Colonic mucosa (tissue), 4 donors: ENCODE measurements at regions not wholly inside any gene's neighbourhood (a gene's known extent, or its start where the extent isn't known, plus 50 kb on each side); places are given as distances from the start of the nearest gene placed in this dataset.

Experiments used
- DNase-seq: peaks from one replicate; pipeline ENCODE4 v3.0.0-alpha.2; 2020
- H3K27ac ChIP-seq: fragments of 200-600 bp; one replicate; pipeline ENCODE4 v1.8.0; 2021
- H3K27me3 ChIP-seq: fragments of 200-600 bp; one replicate; pipeline ENCODE4 v1.8.0; 2021
- H3K36me3 ChIP-seq: fragments of 200-600 bp; one replicate; pipeline ENCODE4 v1.8.0; 2021
- H3K4me1 ChIP-seq: fragments of 200-600 bp; one replicate; pipeline ENCODE4 v1.8.0; 2021; ENCODE audit warnings: mild to moderate bottlenecking
- H3K4me3 ChIP-seq: fragments of 200-600 bp; one replicate; pipeline ENCODE4 v1.8.0; 2021
- H3K9ac ChIP-seq, 2 donors: one replicate each; pipeline ENCODE4 v1.7.0; 2013; ENCODE audit warnings: control low read depth in 2 of 2, low read depth in 2 of 2, low read length in 2 of 2
- H3K9me3 ChIP-seq: fragments of 200-600 bp; one replicate; pipeline ENCODE4 v1.8.0; 2021
- CTCF ChIP-seq: fragments of 200-600 bp; IDR thresholded peaks from one replicate; pipeline ENCODE4 v1.8.0; 2022; ENCODE audit warnings: antibody characterized with exemption, mild to moderate bottlenecking
- intact Hi-C: fragments of 100-400 bp; cut with DNase I; formaldehyde crosslinking; loops from one replicate; pipeline ENCODE4 v1.14.1; 2022
- donor health status: healthy.
- donor health status: DM: no; HTN: no; CAD: no.
- donor health status: DM: no; HTN: no; CAD: no.

GRCh38 chr12:114975640-114976310 lies 291.8 kb upstream of the TBX3 start:
- Histone ChIP-seq H3K27me3 (no peaks in the 10 kb centered on the region), H3K4me3 (no peak overlapping the region), H3K27ac (no peak overlapping the region), H3K9me3 (no peaks in the 10 kb centered on the region), H3K36me3 (no peaks in the 10 kb centered on the region), H3K4me1 (no peaks in the 10 kb centered on the region), H3K9ac (no peak overlapping the region)
- intact Hi-C loops: no loop called here
- no peak for TF ChIP-seq CTCF
- DNase-seq: no peak

GRCh38 chr12:114974826-114975639 lies 291.1 kb upstream of the TBX3 start:
- Histone ChIP-seq H3K9ac (no peak overlapping the region), H3K27ac (no peak overlapping the region), H3K9me3 (no peaks in the 10 kb centered on the region), H3K4me1 (no peaks in the 10 kb centered on the region), H3K4me3 (no peak overlapping the region), H3K36me3 (no peaks in the 10 kb centered on the region), H3K27me3 (no peaks in the 10 kb centered on the region)
- intact Hi-C loops: no loop called here
- TF ChIP-seq CTCF: no peak
- DNase-seq: no peak

- no peaks in the 10 kb centered on the region for H3K9me3 ChIP-seq
- intact Hi-C loops: no loop called here
- H3K27ac ChIP-seq: no peak overlapping the region
- no peak for TF ChIP-seq CTCF
- no peaks in the 10 kb centered on the region for H3K4me1 ChIP-seq
- no peak overlapping the region for H3K9ac ChIP-seq
- no peaks in the 10 kb centered on the region for H3K36me3 ChIP-seq
- no peaks in the 10 kb centered on the region for H3K27me3 ChIP-seq
- H3K4me3 ChIP-seq: no peak overlapping the region
- DNase-seq: no peak
Observed at GRCh38 chr12:114974333-114974732, 290.4 kb upstream of the TBX3 start.

- Histone ChIP-seq H3K36me3 (no peaks in the 10 kb centered on the region), H3K27ac (no peak overlapping the region), H3K4me1 (no peaks in the 10 kb centered on the region), H3K4me3 (no peak overlapping the region), H3K9ac (no peak overlapping the region), H3K27me3 (no peaks in the 10 kb centered on the region), H3K9me3 (no peaks in the 10 kb centered on the region)
- no peak for TF ChIP-seq CTCF
- intact Hi-C loops: no loop called here
- no peak for DNase-seq
Observed at GRCh38 chr12:114968727-114969126, 284.8 kb upstream of the TBX3 start.

GRCh38 chr12:114967151-114967550 lies 283.2 kb upstream of the TBX3 start:
- intact Hi-C loops: no loop called here
- Histone ChIP-seq H3K4me1 (no peaks in the 10 kb centered on the region), H3K9ac (no peak overlapping the region), H3K27ac (no peak overlapping the region), H3K27me3 (no peaks in the 10 kb centered on the region), H3K4me3 (no peak overlapping the region), H3K36me3 (no peaks in the 10 kb centered on the region), H3K9me3 (no peaks in the 10 kb centered on the region)
- no peak for TF ChIP-seq CTCF
- DNase-seq: no peak
